CD4-positive, alpha-beta T cell (primary cell): ENCODE measurements at regions not wholly inside any gene's neighbourhood (a gene's known extent, or its start where the extent isn't known, plus 50 kb on each side); places are given as distances from the start of the nearest gene placed in this dataset.

ENCODE experiments used
- ATAC-seq: fragments of 200-7000 bp; cut with Tn5 transposase; one replicate; pipeline ENCODE4 v1.10.0; 2022; ENCODE audit warnings: mild to moderate bottlenecking; ENCODE audit not compliant: poor library complexity
- CTCF ChIA-PET: fragments of 350-600 bp; sonication (Branson Sonifier 250); formaldehyde crosslinking; loops from one replicate; lab custom pipeline; 2021; ENCODE audit warnings: antibody characterized with exemption, inconsistent platforms; lab: Charles Lee
- POLR2A ChIA-PET: fragments of 350-600 bp; sonication (Branson Sonifier 250); formaldehyde crosslinking; loops from one replicate; lab custom pipeline; 2021; ENCODE audit warnings: antibody characterized with exemption, inconsistent platforms; lab: Charles Lee
- DNase-seq, 14 experiments: peaks; one replicate each; pipeline ENCODE4 v3.0.0-alpha.2; 2013 to 2020; ENCODE audit warnings: mixed read lengths in 2 of 14
- H3K27ac ChIP-seq, 2 donors: one replicate each; pipeline versions ENCODE4 v1.5.1 to v1.7.0; 2013; ENCODE audit warnings: low read length in 2 of 2, low read depth in 1 of 2, mild to moderate bottlenecking in 1 of 2
- H3K27me3 ChIP-seq, 2 experiments: 1 replicate in 1 of 2; 2 replicates in 1 of 2; pipeline versions ENCODE4 v1.6.1 to v1.7.0; 2013; ENCODE audit warnings: low read length in 2 of 2, control low read depth in 1 of 2, mild to moderate bottlenecking in 1 of 2, moderate library complexity in 1 of 2; ENCODE audit not compliant: insufficient read depth in 2 of 2, control insufficient read depth in 1 of 2
- H3K36me3 ChIP-seq: one replicate; pipeline ENCODE4 v1.6.1; 2013; ENCODE audit warnings: low read length, control low read depth; ENCODE audit not compliant: insufficient read depth
- H3K4me1 ChIP-seq: one replicate; pipeline ENCODE4 v1.6.1; 2013; ENCODE audit warnings: low read length, control low read depth; ENCODE audit not compliant: insufficient read depth
- H3K4me3 ChIP-seq: one replicate; pipeline ENCODE4 v1.5.1; 2013; ENCODE audit warnings: mild to moderate bottlenecking, low read length, moderate library complexity
- H3K9me3 ChIP-seq, 2 experiments: 1 replicate in 1 of 2; 2 replicates in 1 of 2; pipeline versions ENCODE4 v1.6.1 to v1.7.0; 2013; ENCODE audit warnings: low read length in 2 of 2, mild to moderate bottlenecking in 2 of 2, control low read depth in 1 of 2, moderate library complexity in 1 of 2; ENCODE audit not compliant: control insufficient read depth in 1 of 2, insufficient read depth in 1 of 2
- H3K27ac Mint-ChIP-seq: one replicate; pipeline ENCODE4 v1.8.0; 2020; ENCODE audit warnings: mixed read lengths
- H3K27me3 Mint-ChIP-seq: one replicate; pipeline ENCODE4 v1.8.0; 2021; ENCODE audit warnings: mixed read lengths
- H3K36me3 Mint-ChIP-seq: one replicate; pipeline ENCODE4 v1.8.0; 2021; ENCODE audit warnings: low read depth, mixed read lengths
- H3K4me1 Mint-ChIP-seq: one replicate; pipeline ENCODE4 v1.8.0; 2021; ENCODE audit warnings: low read depth, mixed read lengths
- H3K4me3 Mint-ChIP-seq: one replicate; pipeline ENCODE4 v1.8.0; 2020; ENCODE audit warnings: mild to moderate bottlenecking, mixed read lengths
- H3K9me3 Mint-ChIP-seq: one replicate; pipeline ENCODE4 v1.8.0; 2020; ENCODE audit warnings: mixed read lengths
- intact Hi-C, 2 experiments: fragments of 100-400 bp; cut with DNase I in 1 of 2; cut with micrococcal nuclease in 1 of 2; formaldehyde crosslinking; loops; one replicate each; pipeline versions ENCODE4 v1.15.1 to v1.9.0; 2023 to 2025; cut with DNase I, micrococcal nuclease
- TF ChIP-seq, protein P1 (sequence below): fragments of 200-600 bp; IDR thresholded peaks from one replicate; pipeline ENCODE4 v1.8.0; 2022; ENCODE audit warnings: antibody characterized with exemption, mild to moderate bottlenecking

DNA sequence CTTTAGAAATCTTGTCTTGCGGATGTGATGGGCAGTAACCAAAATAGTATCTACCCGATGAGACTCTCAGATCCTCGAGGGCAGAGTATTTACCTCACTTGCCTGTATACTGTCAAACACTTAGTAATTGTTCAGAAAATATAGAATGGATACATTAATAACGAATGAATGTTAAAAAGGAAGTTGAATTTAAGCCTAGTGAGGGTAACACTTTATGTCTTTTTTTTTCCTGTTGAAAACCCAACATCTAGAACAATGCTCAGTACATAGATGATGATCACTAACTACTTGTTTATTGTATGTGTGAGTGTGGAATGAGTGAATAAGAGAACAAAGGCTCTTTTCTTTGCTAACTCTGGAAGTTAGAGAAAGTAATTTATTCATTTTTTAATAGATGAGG is 195.7 kb downstream of the MIAT start:
- Mint-ChIP-seq H3K4me1 (no peaks in the 10 kb centered on the region), H3K27ac (no peak overlapping the region), H3K27me3 (no peaks in the 10 kb centered on the region), H3K9me3 (no peaks in the 10 kb centered on the region), H3K4me3 (no peak overlapping the region), H3K36me3 (peaks cover 11% of the 10 kb centered on the region)
- ChIA-PET CTCF (no interaction called here), POLR2A (no interaction called here)
- Histone ChIP-seq H3K9me3 (no peaks in the 10 kb centered on the region), H3K36me3 (peaks cover 4% of the 10 kb centered on the region), H3K4me3 (no peak overlapping the region), H3K27me3 (no peaks in the 10 kb centered on the region), H3K4me1 (no peaks in the 10 kb centered on the region), H3K27ac (no peak overlapping the region)
- no peak for DNase-seq
- no peak for ATAC-seq
- intact Hi-C loops = no loop called here
- TF ChIP-seq, protein P1, sequence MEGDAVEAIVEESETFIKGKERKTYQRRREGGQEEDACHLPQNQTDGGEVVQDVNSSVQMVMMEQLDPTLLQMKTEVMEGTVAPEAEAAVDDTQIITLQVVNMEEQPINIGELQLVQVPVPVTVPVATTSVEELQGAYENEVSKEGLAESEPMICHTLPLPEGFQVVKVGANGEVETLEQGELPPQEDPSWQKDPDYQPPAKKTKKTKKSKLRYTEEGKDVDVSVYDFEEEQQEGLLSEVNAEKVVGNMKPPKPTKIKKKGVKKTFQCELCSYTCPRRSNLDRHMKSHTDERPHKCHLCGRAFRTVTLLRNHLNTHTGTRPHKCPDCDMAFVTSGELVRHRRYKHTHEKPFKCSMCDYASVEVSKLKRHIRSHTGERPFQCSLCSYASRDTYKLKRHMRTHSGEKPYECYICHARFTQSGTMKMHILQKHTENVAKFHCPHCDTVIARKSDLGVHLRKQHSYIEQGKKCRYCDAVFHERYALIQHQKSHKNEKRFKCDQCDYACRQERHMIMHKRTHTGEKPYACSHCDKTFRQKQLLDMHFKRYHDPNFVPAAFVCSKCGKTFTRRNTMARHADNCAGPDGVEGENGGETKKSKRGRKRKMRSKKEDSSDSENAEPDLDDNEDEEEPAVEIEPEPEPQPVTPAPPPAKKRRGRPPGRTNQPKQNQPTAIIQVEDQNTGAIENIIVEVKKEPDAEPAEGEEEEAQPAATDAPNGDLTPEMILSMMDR = no peak

DNA sequence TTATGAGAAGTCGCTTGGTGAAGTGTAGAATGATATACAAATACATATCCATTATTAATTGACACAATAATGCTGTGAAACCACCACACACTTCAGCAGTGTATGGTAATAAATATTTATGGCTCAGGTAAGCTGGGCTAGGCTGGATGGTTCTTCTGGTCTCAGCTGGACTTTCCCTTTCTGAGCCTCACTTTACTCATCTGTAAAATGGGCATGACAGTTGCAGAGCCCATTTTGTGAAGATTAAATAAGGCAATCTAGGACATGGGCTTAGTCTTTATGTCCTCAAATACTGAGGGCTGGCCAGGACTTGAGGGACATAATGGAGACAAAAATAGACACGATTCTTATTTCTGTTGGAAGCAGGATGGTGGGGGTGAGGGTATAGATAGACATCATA is 196.1 kb downstream of the MIAT start:
- H3K27ac ChIP-seq = no peak overlapping the region
- no peak for ATAC-seq
- Mint-ChIP-seq H3K9me3 (no peaks in the 10 kb centered on the region), H3K4me3 (no peak overlapping the region), H3K4me1 (no peaks in the 10 kb centered on the region), H3K27ac (no peak overlapping the region), H3K27me3 (no peaks in the 10 kb centered on the region), H3K36me3 (peaks cover 11% of the 10 kb centered on the region)
- no peak for DNase-seq
- no peaks in the 10 kb centered on the region for H3K27me3 ChIP-seq
- no peak overlapping the region for H3K4me3 ChIP-seq
- ChIA-PET POLR2A (no interaction called here), CTCF (no interaction called here)
- TF ChIP-seq, protein P1 = no peak
- intact Hi-C loops = no loop called here
- H3K36me3 ChIP-seq = peaks cover 4% of the 10 kb centered on the region
- H3K4me1 ChIP-seq = no peaks in the 10 kb centered on the region
- no peaks in the 10 kb centered on the region for H3K9me3 ChIP-seq

DNA sequence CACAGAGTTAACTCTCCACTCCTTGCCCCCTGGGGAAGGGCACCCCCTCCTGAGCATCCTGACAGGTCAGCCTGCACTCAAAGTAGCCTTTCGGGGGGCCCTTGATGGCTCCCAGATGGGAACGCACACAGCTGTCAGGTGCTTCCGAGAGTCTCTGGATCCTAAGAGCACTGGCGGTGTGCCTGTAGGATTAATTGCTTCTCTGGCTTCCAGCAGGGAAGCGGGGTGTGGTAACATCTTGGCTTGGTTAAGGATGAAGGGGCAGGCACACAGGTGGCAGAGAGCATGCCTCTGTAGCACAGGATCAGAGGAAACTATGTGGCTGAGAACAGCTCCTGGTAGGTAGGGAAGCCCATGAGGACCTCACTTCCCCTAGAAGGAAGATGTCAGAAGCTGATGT is 199.8 kb downstream of the MIAT start:
- CTCF ChIA-PET = no interaction called here
- TF ChIP-seq, protein P1 = no peak
- peaks cover 26% of the 10 kb centered on the region for H3K36me3 Mint-ChIP-seq
- Histone ChIP-seq H3K27ac (no peak overlapping the region), H3K27me3 (no peaks in the 10 kb centered on the region), H3K9me3 (peaks cover 0 to 5% of the 10 kb centered on the region in 2 experiments), H3K36me3 (peaks cover 3% of the 10 kb centered on the region), H3K4me1 (no peaks in the 10 kb centered on the region), H3K4me3 (no peak overlapping the region)
- POLR2A ChIA-PET = no interaction called here
- DNase-seq = no peak
- no peaks in the 10 kb centered on the region for H3K4me1 Mint-ChIP-seq
- no peak overlapping the region for H3K4me3 Mint-ChIP-seq
- H3K27ac Mint-ChIP-seq = no peak overlapping the region
- intact Hi-C loops = no loop called here
- H3K27me3 Mint-ChIP-seq = no peaks in the 10 kb centered on the region
- H3K9me3 Mint-ChIP-seq = no peaks in the 10 kb centered on the region
- no peak for ATAC-seq
